ENCODE measurements at regions not wholly inside any gene's neighbourhood (a gene's known extent, or its start where the extent isn't known, plus 50 kb on each side); places are given as distances from the start of the nearest gene placed in this dataset.
"Not testable (repeated sequence)": the region's sequence is repeated elsewhere in the genome, so short reads cannot be mapped to it uniquely, and the experiment has no call there.

DNA sequence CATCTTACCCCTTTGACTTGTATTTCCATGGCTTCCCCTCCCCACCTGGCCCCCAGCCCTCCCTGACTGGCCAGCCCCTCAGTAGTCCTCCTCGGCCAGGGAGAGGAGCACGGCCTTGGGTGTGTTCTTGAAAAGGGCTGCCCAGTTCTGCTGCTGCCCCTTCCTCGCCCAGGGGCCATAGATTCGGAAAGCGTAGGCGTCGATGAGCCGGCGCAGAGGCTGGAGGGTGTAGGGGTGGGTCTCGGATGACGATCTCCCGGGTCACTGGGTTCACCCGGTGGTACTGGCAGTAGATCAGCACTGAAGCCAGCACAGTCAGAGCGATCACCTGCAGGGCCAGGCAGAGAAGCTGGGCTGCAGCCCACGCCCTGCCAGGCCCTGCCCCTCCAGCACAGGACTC lies 71.7 kb downstream of the ZNF479 start:
- DNase-seq (ENCODE audit: low read depth in 1 of 2, low spot score in 1 of 2); in situ Hi-C loops (cut with HindIII; ENCODE audit: low pct_unique_long_range_greater_than_20kb, low sequenced_read_pairs): not testable (repeated sequence)

DNA sequence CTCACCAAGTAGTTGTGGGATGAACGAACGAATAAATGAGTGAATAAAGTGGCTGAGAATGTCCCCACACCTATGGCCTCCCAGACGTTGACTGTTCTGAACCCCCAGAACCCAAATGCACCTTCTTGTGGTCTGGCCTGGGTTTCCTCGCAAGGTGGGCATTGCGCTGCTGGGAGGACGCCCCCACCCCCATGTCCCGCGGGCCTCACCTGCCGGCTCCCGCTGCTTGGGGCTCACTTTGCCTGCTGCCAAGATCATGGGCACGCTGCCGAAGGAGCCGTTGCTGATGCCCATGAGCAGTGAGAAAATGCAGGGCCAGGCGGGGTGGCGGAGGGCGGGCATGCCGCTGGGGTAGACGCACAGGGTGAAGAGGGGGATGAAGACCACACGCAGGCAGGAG lies 115.9 kb downstream of the ZNF479 start:
- DNase-seq (ENCODE audit: low read depth in 1 of 2, low spot score in 1 of 2); in situ Hi-C loops (cut with HindIII; ENCODE audit: low pct_unique_long_range_greater_than_20kb, low sequenced_read_pairs): not testable (repeated sequence)

DNA sequence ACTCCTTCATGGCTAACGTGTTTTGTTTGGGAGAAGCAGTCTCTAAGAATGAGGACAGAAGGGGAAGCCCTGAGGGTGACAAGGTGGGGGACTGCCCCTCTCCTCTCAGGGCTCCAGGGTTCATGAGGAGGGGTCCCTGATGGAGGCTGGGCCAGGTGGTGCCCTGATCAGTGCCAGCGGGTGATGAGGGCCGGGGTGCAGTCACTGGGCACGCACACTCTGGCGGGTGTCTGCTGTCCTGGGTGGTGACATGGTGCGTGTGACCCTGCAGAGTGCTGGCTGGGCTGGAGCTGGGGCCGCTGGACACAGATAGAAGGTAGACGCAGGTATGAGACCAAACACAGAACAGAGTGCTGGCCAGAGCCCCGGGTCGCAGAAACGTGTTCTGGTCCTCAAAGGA lies 118.5 kb downstream of the ZNF479 start:
- in situ Hi-C loops (cut with HindIII; ENCODE audit: low pct_unique_long_range_greater_than_20kb, low sequenced_read_pairs); DNase-seq (ENCODE audit: low read depth in 1 of 2, low spot score in 1 of 2): not testable (repeated sequence)

DNA sequence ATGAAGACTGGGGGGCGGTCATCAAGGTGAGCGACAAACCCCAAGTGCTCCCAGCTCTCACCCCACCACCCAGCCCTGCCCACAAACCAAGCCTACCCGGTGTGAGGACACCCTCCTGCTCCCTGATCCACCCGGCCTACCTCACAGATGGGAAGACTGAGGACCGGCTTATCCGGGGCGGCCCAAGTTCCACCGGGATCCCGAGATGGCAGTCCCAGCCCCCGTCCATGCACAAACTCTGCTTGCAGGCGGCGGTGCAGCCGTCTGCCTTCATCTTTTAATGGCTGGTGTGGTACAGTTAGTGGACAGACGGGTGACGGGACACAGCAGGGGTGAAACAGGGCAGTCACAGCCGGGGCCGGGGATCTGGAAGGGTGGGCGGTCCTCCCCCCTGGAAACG lies 119.3 kb downstream of the ZNF479 start:
- in situ Hi-C loops (cut with HindIII; ENCODE audit: low pct_unique_long_range_greater_than_20kb, low sequenced_read_pairs); DNase-seq (ENCODE audit: low read depth in 1 of 2, low spot score in 1 of 2): not testable (repeated sequence)

DNA sequence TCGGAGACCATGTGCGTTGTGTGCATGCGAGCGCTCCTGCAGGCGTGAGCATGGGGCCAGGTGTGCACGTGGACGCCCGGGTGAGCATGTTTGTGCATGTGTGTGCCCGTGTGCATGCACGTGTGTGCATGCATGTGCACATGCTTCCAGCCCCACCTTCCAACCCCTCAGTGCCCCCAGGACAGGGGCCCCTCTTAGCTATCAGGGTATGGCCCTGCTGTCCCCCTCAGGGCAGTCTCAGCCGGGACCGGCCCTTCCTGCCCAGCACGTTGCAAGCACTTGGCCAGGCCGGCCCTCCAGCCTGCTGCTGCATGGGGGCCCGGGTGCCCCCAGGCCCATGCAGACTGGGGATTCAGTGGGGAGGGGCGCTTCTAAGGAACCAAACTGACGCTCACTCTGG lies 123.0 kb downstream of the ZNF479 start:
- DNase-seq (ENCODE audit: low read depth in 1 of 2, low spot score in 1 of 2); in situ Hi-C loops (cut with HindIII; ENCODE audit: low pct_unique_long_range_greater_than_20kb, low sequenced_read_pairs): not testable (repeated sequence)

DNA sequence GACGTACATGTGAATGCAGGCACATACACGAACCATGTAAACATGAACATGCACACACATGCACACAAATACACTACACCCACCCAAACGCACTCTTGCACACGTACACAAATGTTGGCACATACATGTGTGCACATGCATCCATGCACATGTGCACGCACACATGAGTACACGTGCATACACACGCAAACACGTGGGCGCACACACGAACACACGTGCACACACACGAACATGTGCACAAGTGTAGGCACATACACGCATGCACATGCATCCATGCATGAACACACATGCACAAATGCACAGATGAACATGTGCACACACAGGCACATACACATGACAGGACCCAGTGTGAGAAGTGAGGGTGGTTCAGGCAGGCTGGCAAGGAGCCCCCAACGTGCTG lies 126.3 kb downstream of the ZNF479 start:
- in situ Hi-C loops (cut with HindIII; ENCODE audit: low pct_unique_long_range_greater_than_20kb, low sequenced_read_pairs); DNase-seq (ENCODE audit: low read depth in 1 of 2, low spot score in 1 of 2): not testable (repeated sequence)

DNA sequence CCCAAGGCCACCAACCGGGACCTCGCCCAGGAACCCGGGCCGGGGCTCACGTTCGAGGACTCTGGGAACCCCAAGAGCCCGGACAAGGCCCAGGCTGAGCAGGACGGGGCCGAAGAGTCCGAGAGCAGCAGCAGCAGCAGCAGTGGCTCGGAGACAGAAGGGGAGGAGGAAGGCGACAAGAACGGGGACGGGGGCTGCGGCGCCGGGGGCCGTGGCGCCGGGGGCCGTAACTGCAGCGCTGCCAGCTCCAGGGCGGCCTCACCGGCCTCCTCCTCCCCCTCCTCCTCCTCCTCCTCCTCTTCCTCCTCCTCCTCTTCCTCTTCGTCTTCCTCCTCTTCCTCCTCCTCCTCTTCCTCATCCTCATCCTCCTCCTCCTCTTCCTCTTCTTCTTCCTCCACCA lies 128.4 kb downstream of the ZNF479 start:
- in situ Hi-C loops (cut with HindIII; ENCODE audit: low pct_unique_long_range_greater_than_20kb, low sequenced_read_pairs); DNase-seq (ENCODE audit: low read depth in 1 of 2, low spot score in 1 of 2): not testable (repeated sequence)

DNA sequence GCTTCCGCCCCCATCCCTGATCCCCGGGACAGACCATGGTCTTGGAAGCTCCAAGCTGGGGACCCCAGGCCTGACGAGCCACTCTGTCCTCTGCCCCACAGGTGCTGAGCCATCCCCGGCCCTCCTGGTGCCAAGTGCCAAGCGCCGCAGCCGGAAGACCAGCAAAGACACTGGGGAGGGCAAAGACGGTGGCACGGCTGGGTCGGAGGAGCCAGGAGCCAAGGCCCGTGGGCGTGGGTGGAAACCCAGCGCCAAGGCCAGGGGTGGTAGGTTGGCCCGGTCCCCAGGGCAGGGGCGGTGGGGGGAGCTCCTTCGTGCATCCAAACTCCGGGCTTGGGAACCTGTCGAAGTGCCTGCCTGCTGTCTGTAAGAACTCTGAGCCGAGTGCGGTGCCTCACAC lies 130.3 kb downstream of the ZNF479 start:
- DNase-seq (ENCODE audit: low read depth in 1 of 2, low spot score in 1 of 2); in situ Hi-C loops (cut with HindIII; ENCODE audit: low pct_unique_long_range_greater_than_20kb, low sequenced_read_pairs): not testable (repeated sequence)

DNA sequence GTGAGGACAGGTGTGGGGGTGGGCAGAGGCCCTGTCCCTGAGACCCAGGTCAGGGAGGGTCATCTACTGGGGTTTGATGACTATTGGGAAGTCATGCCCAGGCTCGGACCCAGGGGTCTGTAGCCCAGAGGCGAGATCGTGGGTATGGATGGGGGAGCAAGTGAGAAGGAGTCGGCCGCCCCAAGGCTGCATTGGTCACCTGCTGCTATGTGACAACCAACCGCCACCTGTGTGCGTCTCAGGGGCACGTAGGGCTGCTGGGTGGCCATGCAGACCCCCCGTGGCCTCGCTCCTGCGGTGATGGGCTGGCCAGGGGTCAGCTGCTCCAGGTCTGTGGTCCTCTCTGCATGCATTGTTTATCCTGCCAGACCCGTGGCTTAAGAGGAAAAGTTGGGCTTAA lies 138.5 kb downstream of the ZNF479 start:
- in situ Hi-C loops (cut with HindIII; ENCODE audit: low pct_unique_long_range_greater_than_20kb, low sequenced_read_pairs); DNase-seq (ENCODE audit: low read depth in 1 of 2, low spot score in 1 of 2): not testable (repeated sequence)

DNA sequence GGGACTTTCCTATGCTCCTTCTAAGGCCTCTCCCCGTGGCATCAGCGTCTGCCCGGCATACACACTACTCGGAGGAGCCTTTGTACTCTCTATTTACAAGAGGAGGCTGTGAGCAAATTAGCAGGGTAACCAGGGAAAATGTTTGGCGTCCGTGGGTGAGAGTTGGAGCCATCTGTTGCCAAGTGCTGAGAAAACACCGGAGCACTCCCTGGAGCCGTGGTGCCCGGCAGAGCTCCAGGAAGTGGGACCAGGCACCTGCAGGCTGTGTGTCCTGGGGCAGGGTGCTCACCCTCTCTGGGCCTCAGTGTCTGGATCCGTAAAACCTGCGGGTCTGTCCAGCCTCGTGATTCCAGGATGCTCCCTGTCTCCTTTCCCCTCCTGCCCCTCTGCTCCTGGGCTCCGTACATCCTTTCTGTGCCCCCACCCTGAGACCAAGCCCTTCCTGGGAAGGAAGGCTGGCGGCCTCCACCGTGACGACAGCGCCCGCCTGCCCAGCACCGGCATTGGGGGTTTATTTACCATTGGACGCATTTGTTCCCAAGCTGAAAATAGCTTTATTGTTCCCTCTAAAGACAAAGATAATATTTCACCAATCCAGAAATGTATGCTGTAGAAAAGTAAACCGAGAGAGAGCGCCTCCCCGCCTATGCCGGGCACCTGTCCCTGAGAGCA lies 174.4 kb downstream of the ZNF479 start:
- DNase-seq (ENCODE audit: low read depth in 1 of 2, low spot score in 1 of 2); in situ Hi-C loops (cut with HindIII; ENCODE audit: low pct_unique_long_range_greater_than_20kb, low sequenced_read_pairs): not testable (repeated sequence)

DNA sequence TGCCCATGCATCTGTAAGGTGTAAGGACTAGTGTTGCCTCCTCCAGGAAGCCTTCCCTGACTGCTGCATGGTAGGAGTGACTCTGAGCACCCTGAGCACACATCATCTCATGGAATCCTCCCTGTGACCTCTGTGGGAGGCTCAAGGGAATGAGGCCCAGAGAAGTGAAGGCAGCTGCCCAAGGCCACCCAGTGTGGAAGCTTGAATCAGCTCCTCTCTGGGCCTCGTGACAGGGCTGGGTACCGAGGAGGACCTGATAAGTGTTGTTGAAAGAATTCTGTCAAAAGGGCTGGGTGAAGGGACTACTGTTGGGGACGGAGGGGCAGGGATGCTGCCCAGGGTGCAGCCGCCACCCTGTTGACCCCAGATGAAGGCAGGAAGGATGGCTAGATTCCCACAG lies 175.2 kb downstream of the ZNF479 start:
- in situ Hi-C loops (cut with HindIII; ENCODE audit: low pct_unique_long_range_greater_than_20kb, low sequenced_read_pairs); DNase-seq (ENCODE audit: low read depth in 1 of 2, low spot score in 1 of 2): not testable (repeated sequence)

DNA sequence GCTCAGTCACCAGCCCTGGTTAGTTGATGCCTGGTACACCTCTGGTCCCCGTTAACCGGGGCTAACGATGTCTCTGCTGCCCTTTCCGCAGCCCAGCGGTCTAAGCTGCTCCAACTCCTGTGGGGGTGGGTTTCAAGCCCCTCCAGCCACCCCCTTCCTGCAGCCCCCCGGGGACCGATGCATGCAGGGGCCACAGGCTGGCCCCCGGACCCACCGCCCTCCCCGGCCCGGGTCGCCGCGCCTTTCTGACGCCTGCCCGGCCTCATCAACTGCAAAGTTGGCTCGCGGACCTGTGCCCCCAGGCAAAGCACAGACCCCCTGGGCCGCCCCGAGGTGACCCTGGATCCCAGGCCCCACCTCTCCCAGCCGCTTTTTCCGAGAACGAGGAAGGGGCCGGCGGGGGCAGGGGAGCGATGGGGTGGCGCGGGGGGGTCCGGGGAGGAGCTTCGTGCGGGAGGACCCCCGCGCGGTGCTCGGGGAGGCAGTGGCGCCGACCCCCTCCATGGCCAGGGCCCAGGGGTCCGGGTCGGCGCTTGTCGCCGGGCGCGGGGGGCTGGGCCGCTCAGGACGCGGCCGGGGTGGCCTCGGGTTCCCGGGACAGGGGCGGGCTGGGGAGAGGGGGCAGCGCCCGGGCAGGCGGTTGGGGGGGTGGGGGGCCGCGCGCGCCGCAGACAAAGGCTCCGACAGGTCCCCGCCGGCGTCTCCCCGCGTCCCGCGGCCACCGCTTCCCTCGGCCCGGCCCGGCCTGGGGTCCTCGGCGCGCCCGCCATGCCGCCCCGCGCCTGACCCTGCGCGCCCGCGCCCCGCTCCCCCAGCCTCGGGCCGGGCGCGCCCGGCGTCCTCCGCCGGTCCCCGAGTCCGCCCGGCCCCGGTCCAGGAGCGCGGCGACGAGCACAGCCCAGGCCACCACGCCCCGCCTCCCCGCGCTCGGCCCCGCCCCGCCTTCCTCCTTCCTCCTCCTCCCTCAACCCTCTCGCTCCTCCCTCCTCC lies 183.6 kb downstream of the ZNF479 start:
- DNase-seq (ENCODE audit: low read depth in 1 of 2, low spot score in 1 of 2); in situ Hi-C loops (cut with HindIII; ENCODE audit: low pct_unique_long_range_greater_than_20kb, low sequenced_read_pairs): not testable (repeated sequence)

DNA sequence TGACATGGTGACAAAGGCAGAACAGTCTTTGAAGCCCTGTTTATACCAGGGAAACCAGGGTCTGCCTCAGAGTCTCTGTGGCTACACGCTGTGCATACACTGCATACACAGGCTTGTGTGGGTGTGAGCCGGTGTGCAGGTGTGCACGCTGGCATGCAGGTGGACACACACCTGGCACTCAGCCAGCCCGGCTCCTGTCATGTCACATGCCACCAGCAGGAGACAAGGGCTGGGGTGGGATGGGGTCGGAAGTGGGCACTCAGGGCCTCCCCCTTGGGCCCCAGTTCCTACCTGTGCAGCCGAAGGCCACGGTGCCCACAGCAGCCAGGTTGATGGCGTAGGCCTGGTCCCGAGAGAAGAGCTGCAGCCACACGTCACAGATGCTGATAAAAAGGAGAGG lies 192.2 kb downstream of the ZNF479 start:
- peak in 1 of 2 experiments; percentile 6 for DNase-seq (ENCODE audit: low read depth in 1 of 2, low spot score in 1 of 2)
- in situ Hi-C loops (cut with HindIII; ENCODE audit: low pct_unique_long_range_greater_than_20kb, low sequenced_read_pairs), result not testable (repeated sequence)

DNA sequence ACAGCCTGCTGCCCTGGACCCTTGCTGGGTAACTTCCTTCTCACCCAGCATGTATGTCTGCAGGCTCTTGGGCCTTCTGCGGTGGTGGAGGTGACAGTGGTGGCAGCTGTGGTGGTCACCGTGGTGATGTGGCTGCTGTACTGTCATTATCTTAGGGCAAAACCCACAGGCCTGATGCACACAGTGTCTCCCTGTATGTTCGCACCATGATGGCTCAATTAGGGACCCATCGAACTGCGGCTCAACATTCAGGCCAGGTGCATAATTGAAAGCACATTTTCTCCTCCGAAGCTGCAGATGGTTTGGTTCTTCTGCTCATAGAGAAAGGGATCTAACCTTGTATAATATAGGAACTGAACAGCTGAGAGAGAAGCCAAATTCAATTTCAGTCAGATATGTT lies 208.3 kb downstream of the ZNF479 start:
- in situ Hi-C loops (cut with HindIII; ENCODE audit: low pct_unique_long_range_greater_than_20kb, low sequenced_read_pairs), result not testable (repeated sequence)

DNA sequence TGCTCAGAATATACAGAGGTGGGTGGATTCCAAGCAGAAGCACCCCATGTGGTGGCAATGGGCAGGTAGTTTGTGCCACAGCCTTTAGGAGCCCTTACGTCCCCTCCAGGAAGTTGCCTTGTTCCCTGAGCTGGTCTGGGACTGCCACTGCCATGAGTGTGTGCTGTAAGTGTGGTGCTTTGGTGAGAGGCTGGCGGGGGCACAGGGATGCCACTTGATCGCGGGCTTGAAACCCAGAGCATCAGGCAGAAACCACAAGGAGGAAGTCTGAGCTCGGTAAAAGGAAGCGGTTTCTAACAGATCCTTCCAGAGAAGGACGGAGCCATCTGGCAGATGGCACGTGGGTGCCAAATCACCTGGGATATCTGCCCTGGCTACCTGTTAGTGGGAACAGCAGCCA lies 221.3 kb downstream of the ZNF479 start:
- in situ Hi-C loops (cut with HindIII; ENCODE audit: low pct_unique_long_range_greater_than_20kb, low sequenced_read_pairs); DNase-seq (ENCODE audit: low read depth in 1 of 2, low spot score in 1 of 2): not testable (repeated sequence)

More for the DNA sequence above, 208.3 kb downstream of the ZNF479 start:
- DNase-seq (ENCODE audit: low read depth in 1 of 2, low spot score in 1 of 2), result not testable (repeated sequence)

DNA sequence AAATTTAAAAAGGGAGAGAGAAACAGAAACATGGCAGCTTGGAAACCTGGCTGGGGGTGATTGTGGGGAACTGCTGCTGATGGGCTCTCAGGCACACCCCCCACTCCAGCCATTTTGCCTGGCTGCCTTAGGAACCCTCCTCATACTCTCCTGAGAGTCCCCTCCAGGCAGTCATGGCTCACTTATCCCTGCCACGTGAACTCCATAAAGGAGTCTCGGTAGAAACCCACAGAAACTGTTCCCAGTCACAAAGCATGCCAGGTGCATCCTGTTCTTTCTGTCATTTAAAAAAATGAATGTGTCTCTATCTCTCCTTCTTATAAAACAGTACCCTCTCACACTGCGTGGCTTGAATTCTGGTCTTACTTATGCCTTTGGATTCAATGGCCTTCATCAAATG lies 242.8 kb downstream of the ZNF479 start:
- DNase-seq (ENCODE audit: low read depth in 1 of 2, low spot score in 1 of 2); in situ Hi-C loops (cut with HindIII; ENCODE audit: low pct_unique_long_range_greater_than_20kb, low sequenced_read_pairs): not testable (repeated sequence)

DNA sequence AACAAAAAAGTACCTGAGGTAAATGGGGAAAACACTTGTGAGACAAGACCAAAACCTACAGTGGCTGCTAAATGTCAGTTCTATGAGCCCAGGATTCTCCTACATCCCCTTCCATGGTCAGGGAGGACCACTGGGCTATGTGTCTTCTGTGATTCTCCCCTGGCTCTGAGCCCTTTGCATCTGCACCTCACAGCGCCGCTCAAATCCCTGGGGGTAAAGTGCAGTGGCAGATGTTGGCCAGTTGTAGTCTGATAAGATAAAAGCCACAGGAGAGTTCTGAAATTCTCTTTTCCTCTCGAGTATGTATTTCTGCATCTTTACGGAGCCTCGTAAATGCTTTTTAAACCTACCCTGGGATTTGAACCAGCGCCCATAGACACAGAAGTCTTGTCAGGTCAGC lies 247.1 kb downstream of the ZNF479 start:
- in situ Hi-C loops (cut with HindIII; ENCODE audit: low pct_unique_long_range_greater_than_20kb, low sequenced_read_pairs); DNase-seq (ENCODE audit: low read depth in 1 of 2, low spot score in 1 of 2): not testable (repeated sequence)

DNA sequence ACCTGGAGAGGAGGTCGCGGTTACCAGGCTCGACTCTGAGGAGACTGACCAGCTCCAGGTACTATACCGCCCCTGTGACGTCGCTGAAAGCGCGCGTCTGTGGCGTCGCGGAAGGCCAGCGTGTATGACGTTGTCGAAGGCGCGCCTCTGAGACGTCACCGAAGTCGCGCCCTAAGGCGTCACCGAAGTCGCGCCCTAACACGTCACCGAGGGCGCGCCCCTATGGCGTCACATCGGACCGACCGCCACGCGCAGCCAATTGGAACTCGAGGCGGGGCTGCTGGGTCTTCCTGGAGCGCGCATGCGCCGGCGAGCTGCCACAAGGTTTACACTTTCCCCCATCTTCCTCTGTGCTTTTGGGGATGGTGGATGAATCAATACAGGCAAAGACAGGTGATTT lies 249.9 kb downstream of the ZNF479 start:
- peak in 1 of 2 experiments; percentile 12 for DNase-seq (ENCODE audit: low read depth in 1 of 2, low spot score in 1 of 2)
- in situ Hi-C loops (cut with HindIII; ENCODE audit: low pct_unique_long_range_greater_than_20kb, low sequenced_read_pairs), result not testable (repeated sequence)
